GM19468 (cell line): ENCODE measurements at regions not wholly inside any gene's neighbourhood (a gene's known extent, or its start where the extent isn't known, plus 50 kb on each side); places are given as distances from the start of the nearest gene placed in this dataset.
"Not testable (repeated sequence)": the region's sequence is repeated elsewhere in the genome, so short reads cannot be mapped to it uniquely, and the experiment has no call there.

Experiments used
- ATAC-seq: cut with Tn5 transposase; IDR thresholded peaks from one replicate; pipeline ENCODE4 v1.9.1; 2021; ENCODE audit warnings: mild to moderate bottlenecking, moderate library complexity, moderate number of reproducible peaks; ENCODE audit not compliant: unreplicated experiment; ENCODE audit errors: extremely low read depth

DNA sequence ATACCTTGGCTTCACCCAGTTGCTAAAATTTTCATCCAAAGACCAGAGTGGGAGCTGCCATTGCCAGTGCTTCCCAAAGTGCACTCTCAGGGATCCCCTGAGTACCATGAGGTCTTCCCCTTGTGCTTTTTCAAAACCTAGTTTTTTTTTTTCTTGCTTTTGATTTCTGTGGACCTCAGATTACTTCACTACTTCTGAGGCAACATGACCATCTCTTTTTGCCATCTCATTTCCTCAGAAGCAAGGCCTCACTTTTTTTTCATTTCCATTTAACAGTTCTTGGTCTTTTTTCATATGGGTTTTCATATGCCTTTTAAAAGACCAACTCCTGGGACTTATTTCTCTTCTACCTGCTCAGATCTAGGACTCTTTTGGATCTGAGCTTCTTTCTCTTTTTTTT, 64.1 kb upstream of the MMS22L start:
- ATAC-seq: no peak

DNA sequence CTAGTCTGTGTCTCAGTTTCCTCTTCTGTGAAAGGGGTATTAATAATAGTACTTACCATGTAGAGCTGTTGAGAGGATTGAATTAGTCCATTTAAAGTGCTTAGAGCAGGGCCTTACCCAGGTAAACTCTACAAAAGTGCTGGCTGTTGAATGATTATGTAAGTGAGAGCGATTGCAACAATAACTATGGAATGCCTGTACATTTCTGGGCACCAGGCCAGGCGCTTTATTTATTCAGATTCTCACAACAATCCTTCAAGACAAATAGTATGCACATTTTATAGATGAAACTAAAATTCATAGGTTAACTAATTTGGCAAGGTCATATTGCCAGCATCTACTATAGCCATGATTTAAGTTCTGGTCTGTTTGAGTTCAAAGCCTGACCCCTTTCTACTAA, 78.3 kb upstream of the MMS22L start:
- no peak for ATAC-seq

DNA sequence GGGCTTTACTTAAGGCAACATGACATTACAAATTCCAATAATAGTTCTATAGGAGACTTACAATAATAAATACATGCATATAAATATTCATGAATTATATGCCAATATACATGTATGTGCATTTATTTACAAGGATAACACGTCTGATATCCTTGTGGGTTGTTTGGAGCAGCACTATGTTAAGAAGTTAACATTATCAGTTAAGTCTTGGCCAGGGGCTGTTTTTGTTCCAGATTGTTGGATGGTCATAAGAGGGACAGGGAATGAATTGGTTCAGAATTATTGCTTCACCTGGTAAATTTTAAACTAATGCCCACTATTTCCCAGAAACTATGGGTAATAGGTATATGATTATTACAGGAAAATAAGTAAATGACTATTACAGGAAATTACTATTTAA, 81.3 kb upstream of the MMS22L start:
- no peak for ATAC-seq

DNA sequence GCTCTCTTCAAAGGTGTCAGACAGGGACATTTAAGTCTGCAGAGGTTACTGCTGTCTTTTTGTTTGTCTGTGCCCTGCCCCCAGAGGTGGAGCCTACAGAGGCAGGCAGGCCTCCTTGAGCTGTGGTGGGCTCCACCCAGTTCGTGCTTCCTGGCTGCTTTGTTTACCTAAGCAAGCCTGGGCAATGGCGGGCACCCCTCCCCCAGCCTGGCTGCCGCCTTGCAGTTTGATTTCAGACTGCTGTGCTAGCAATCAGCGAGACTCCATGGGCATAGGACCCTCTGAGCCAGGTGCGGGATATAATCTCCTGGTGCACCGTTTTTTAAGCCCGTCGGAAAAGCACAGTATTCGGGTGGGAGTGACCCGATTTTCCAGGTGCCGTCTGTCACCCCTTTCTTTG, 99.1 kb upstream of the MMS22L start:
- ATAC-seq: not testable (repeated sequence)

DNA sequence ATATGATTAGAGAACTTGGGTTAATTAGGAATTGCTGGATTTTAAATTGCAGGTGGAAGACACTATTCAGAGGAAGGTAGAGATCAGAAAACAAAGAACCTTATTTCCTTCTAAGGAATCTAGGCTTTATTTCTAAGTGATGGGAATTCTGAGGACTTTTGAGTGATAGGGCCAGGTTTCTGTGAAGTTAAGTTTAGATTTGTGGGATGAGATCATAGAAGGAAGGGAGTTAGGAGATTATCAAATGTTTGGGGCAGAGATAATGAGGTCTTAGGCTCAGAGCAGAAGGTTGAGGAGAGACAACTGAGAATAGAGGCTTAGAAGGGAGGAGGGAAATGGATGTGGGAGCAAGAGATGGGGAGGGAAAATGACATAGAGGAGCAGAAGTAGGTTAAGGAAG, 109.7 kb upstream of the MMS22L start:
- ATAC-seq: no peak

DNA sequence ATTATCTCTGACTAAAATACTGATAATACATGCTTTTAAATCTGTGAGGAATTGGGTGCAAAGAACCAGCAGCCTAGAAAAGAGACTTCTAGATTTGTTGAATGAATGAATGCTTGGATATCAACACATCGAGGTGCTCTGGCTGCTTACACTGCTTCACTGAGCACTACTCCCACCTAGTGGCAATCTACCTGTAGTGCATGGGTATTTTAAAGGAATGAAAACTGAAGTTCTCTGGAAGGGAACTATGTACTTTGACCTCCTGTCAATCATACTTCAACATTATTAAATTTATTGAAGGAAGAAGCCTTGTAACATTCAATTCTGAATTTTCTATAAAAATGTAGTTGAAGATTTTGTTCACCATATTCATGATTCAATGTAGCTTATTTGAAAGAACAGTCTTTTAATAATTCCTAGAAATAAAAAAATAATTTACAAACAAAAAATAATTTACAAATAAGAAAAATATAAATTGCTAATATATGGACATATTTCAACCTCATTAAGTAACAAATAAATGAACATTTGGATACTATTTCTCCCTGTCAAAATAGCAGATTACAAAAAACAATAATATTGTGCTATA, 111.2 kb upstream of the MMS22L start:
- peak; percentile 57 for ATAC-seq

DNA sequence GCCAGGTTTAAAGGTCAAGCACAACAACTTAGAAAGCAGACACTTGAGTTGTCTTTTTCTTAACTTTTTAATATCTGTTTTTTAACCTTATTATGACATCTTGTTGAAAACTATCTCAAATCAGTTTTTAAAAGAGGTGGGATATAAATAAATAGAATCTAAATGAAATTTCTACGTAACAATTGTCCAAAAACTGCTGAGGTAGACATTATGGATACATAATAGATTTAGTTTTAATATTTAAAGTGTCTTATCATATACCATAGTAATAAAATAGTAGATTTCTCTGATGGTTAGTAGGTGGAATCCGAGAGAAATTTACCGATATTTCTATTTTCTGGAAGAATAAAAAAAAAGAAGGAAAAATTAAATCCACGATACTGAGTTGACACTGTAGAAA, 113.9 kb upstream of the MMS22L start:
- no peak for ATAC-seq

DNA sequence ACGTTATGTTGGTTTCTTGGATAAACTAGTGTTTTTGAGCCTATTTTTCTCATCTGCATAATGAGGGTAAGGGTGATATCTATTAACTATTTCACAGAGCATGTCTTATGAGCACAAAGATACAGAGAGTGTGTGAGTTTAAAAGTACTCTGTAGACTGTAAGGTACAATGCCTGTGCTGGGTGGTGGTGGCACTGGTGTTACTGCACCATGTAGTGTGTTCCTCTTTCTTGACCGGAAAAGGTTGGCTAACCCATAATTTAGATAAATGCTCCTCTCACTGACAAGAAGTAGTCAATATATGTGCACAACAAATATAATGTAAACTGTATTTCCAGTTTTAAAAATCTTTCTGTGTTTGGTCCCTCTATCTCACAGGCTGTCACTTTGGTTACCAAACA, 116.2 kb upstream of the MMS22L start:
- no peak for ATAC-seq

DNA sequence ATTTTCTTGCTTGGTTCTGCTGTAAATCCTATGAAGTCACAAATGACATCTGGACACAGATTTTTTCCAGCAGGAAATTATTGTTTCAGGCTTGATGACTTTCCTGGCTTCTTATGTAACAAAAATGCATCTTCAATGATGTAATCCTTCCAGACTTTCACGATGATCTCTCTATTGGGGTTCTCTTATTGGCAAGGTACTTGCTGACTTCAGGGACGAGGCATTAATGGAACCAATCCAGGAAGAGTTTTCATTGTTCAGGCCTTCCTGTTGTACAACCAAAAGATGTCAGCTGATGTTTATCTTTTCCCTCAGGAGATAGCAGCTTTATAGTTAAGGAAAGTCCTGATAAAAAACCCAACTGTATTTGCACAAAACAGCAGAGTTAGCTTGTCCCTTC, 118.5 kb upstream of the MMS22L start:
- no peak for ATAC-seq

DNA sequence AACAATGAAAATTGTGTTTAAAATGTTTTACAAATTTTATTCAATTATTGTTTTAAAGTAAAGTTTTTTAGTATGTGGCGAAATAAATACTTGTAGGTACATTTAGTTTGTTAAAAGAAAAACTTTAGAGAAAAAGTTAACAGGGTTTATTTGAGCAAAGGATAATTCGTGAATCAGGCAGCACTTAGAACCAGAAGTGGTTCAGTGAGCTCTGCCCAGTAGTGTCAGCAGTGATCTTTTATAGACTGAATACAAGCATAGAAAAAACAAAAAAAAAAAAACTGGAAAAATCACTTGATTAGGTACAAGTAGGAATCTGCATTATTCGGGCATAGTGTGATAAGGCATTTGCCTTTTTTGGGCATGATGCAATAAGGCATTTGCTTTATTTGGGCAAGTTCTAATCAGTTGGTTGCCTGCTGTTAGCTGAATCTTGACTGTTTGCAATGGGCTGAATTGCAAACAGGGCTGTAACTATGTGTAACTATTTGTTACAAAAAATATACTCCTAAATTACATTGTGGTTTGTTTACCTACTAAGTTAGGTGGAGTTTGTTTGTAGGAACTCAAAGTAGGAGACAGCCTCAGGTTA, 122.9 kb upstream of the MMS22L start:
- ATAC-seq: no peak

DNA sequence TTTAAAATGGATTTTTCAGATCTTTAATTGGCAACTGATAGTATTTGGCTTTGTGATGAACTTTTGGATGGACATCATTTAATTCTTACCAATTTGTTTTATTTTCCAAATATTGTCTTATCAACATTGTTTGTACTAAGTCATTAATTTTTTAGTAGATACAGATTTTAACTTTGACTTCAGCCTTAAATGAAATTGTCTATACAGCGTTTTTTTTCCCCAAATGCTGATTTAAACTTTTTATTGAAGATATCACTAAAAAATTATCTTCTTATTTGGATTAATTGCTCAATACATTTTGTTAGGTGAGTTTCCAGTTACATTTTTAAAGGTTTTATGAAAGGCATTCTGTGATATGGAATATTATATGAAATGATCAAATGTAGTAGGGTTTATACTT, 123.6 kb upstream of the MMS22L start:
- no peak for ATAC-seq

DNA sequence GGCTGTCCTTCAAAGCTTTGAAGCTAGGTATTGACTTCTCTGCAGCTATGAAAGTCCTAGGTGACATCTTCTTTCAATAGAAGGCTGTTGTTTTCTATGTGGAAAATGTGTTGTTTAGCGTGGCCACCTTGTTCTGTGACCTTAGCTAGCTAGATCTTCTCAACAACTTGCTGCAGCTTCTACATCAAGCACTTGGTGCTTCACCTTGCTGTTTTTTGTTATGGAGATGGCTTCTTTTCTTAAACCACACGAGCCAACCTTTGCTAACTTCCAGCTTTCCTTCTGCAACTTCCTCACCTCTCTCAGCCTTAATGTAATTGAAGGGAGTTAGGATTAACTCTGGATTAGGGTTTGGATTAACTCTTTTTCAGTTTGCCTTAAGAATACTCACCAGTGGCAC, 128.6 kb upstream of the MMS22L start:
- ATAC-seq: no peak

DNA sequence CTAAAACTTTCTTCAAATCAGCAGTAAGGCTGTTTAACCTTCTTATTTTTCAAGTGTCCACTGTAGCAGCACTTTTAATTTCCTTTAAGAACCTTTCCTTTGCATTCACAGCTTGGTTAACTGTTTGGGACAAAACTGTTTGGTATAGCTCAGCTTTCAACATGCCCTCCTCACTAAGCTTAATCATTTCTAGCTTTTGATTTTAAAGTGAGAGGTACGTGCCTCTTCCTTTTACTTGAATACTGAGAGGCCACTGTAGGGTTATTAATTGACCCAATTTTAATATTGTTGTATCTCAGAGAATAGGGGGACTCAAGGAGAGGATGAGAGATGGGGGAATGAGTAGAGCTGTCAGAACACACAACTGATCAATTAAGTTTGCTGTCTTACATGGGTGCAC, 129.5 kb upstream of the MMS22L start:
- no peak for ATAC-seq

DNA sequence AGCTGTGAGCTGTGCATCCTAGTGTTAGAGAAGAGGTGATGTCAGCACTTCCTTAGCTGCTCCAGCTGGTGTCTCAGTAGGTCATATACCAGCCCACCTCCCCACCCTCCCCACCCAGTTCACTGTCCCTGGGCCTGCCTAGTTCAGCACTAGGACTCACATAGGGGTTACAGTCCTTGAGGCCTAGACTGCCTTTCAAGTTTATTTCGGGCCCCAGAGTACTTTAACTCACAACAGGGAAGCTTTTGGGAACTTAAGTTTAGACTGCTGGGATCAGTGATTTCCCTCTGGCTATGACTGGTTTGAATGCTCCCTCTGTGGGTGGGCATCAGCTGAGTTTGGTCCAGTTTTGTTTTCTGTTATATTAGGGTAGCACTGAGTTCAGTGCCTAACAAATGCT, 139.2 kb upstream of the MMS22L start:
- ATAC-seq: no peak

DNA sequence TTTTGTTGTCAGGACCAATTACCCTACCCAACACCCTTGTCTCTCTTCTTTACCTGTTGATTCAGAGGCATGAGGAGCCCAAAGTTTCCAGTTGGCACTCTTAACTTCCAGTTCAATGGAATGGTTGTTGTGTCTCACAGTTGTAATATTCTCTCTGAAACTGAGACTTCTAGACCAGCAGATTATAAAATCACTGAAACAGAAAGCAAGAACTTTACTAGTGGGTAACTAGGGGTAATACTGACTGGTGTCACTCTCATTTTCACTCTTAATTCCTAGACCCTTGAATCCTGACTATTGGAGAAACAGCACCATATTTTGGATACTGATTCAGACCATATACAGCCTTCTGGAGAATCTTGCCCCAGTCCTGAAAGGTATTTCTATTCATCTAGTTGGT, 140.2 kb upstream of the MMS22L start:
- peak; percentile 62 for ATAC-seq

DNA sequence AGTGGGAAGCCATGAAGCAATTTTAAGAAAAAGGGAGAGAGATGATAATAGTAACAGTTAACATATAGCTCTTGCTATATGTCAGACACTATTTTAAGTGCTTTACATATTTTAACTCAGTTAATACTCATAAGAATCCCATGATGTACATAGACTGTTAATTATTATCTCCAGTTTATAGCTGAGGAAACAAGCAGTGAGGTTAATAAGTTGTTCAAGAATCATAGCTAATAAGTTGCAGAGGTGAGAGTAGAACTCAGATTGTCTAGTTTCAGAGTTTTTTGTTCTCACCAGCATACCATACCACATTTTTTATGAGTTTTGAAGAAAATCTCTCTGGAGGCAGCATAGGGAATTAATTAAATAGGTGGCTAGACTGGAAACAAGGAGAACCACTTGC, 144.6 kb upstream of the MMS22L start:
- peak; percentile 59 for ATAC-seq

DNA sequence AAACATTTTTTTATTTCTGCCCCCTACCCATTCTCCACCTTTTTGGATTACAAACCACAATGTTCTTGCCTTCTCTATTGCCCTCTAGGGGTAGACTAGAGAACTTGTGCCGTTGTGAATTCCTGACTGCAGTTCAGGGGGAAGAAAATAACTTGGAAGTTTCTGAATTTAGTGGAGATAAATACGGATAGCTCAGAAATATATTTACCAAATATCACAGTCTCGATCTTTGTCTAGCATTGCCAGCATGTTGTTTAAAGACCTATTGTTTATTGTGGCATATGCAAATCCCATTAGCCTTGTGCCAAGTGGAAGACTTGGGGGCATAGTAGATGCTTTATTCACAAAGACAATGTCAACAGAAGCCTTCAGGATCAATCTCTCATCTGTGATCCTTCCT, 154.1 kb upstream of the MMS22L start:
- ATAC-seq: no peak

DNA sequence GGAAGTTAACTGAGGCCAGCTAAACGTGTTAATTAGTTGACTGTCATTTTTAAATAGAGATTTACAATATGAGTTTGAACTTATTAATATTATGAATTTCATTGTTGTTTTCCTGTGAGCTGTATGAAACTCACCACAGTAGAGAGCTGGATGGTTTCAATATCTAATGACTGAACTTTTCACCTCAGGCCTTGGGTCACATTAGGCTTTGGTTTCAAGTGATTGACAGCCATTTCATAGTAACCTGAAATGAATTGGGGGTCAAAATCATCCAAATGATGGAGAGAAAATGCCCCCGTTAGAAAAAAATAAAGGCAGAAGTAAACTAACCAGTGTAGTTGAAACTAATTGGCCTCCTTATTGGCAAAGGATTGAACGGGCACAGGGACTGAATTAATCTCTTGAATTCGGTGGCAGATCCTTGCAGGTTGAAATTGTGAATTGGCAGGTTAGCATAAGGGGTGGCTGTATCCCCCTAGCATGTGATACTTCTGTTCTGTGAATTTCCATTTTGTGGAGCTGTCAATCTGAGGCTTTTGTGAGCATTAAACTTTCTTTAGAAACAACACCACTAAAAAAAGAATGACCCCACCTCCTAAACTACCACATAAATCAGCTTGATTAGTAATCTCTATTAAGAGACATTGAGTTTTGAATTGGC, 155.1 kb upstream of the MMS22L start:
- peak; percentile 48 for ATAC-seq

DNA sequence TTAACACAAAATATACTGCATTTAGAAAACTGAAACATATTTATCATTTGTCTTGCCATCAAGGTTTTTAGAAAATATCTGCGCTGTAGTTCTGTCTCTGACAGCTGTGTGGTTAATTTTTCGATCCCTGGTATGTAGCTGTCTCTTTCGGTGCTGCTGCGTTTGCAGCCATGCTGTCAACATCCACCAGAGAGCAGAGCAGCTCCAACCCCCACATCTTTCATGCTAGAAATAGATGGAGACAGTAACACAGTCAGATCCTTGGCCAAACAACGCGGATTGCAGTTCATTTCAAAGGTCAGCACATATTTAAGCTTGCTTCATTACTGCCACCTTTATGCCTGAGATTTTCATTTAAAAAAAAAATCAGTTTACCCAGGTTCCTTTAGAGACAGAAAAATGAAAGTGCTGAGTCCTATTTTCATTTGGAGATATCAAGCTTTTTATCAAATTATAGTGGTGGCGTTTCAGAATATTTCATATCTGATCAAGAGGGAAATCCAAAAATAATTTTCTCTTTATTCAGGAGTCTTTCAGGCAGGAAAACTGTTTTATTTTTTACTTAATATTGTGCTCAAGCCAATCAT, 157.7 kb upstream of the MMS22L start:
- no peak for ATAC-seq

DNA sequence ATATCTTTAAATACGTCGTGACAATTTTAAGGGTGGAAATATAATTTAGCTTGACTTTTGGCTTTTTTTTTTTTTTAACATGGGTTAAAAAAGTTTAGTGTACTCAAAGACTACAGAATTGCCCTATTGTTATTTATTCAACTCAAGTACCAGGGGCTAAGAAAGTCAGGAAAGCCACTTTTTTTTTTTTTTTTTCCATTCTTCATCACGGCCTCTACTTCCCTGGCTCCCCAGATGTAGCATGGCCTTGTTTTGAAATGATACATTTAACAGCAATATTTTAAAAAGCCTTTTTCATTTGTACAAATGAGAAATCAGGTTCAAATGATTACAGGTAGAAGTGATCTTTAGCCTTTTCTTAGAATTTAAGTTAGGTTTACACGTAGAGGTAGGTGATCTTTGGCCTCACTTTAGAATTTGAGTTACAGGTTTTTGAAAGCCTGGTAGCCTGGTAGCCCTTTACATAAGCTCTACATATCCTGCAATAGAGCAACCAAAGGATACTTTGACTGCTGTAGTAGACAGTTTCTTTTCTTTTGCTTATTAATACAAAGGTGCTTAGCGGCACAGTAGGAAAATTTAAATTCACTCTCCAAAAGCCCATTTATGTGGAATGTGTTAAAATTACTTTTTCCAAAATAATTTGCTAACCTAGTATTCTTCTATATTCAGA, 160.5 kb upstream of the MMS22L start:
- no peak for ATAC-seq

DNA sequence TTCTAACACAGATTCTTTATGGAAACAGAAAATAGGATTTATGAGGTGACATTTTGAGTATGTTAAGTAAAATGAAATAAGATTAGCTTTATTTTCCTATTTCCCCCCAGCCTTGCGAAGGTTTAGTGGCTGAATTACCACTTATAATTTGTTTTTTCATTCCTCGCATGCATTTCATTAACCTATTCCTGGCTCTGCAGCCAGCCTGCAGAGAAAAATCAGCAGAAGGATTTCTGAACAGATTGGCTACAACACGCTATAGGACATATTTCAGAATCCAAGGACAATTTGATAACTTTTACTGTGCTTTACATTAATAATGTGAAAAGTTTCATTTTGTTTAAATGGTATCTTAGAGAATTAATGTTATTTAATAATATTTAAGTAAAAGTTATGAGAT, 162.4 kb upstream of the MMS22L start:
- ATAC-seq: no peak
